Tibial artery (tissue), 4 donors: ENCODE measurements at regions not wholly inside any gene's neighbourhood (a gene's known extent, or its start where the extent isn't known, plus 50 kb on each side); places are given as distances from the start of the nearest gene placed in this dataset.

Experiments
- DNase-seq, 2 donors: peaks; one replicate each; pipeline ENCODE4 v3.0.0-alpha.2; 2019
- H3K27ac ChIP-seq, 2 donors: fragments of 200-600 bp; sonication (generic) in 1 of 2; 1 replicate in 1 of 2; 2 replicates in 1 of 2; pipeline ENCODE4 v1.5.1; 2018 to 2019; ENCODE audit warnings: mild to moderate bottlenecking in 1 of 2
- H3K27me3 ChIP-seq, 2 donors: fragments of 200-600 bp; sonication (generic) in 1 of 2; one replicate each; pipeline versions ENCODE4 v1.5.1 to v1.6.0; 2016 to 2019
- H3K36me3 ChIP-seq, 3 donors: fragments of 200-600 bp; sonication (generic) in 2 of 3; one replicate each; pipeline ENCODE4 v1.5.1; 2016 to 2019; ENCODE audit warnings: mild to moderate bottlenecking in 2 of 3
- H3K4me1 ChIP-seq, 4 donors: fragments of 200-600 bp; sonication (generic) in 2 of 4; 1 replicate in 3 of 4; 2 replicates in 1 of 4; pipeline ENCODE4 v1.5.1; 2016 to 2019
- H3K4me3 ChIP-seq, 2 donors: fragments of 200-600 bp; sonication (generic) in 1 of 2; 1 replicate in 1 of 2; 2 replicates in 1 of 2; pipeline ENCODE4 v1.5.1; 2018 to 2019; ENCODE audit warnings: mild to moderate bottlenecking in 2 of 2
- H3K9me3 ChIP-seq, 3 donors: fragments of 200-600 bp; sonication (generic) in 1 of 3; one replicate each; pipeline ENCODE4 v1.5.1; 2016 to 2019
- CTCF ChIP-seq, 2 experiments: fragments of 200-600 bp in 1 of 2; fragments of 450-650 bp in 1 of 2; IDR thresholded peaks; one replicate each; pipeline ENCODE4 v1.5.1; 2017 to 2019; ENCODE audit warnings: antibody characterized with exemption in 2 of 2, mild to moderate bottlenecking in 1 of 2, moderate library complexity in 1 of 2
- intact Hi-C: fragments of 100-400 bp; cut with DNase I; formaldehyde crosslinking; loops from one replicate; pipeline ENCODE4 v1.15.0; 2023; ENCODE audit warnings: low total_unique reads

- H3K4me3 ChIP-seq: no peak overlapping the region
- intact Hi-C loops: no loop called here
- no peak for DNase-seq
These were observed 140.5 kb upstream of the ASIC2 start for GRCh38 chr17:33433581-33433980.

GRCh38 chr17:33434841-33435240, 141.7 kb upstream of the ASIC2 start:
- H3K4me3 ChIP-seq: no peak overlapping the region

More at GRCh38 chr17:33433581-33433980, 140.5 kb upstream of the ASIC2 start:
- no peaks in the 10 kb centered on the region for H3K4me1 ChIP-seq
- TF ChIP-seq CTCF (IDR thresholded peaks at IDR 0.05): no peak
- no peaks in the 10 kb centered on the region for H3K36me3 ChIP-seq
- no peak overlapping the region for H3K27ac ChIP-seq
- H3K9me3 ChIP-seq: no peaks in the 10 kb centered on the region
- H3K27me3 ChIP-seq: no peaks in the 10 kb centered on the region

DNA sequence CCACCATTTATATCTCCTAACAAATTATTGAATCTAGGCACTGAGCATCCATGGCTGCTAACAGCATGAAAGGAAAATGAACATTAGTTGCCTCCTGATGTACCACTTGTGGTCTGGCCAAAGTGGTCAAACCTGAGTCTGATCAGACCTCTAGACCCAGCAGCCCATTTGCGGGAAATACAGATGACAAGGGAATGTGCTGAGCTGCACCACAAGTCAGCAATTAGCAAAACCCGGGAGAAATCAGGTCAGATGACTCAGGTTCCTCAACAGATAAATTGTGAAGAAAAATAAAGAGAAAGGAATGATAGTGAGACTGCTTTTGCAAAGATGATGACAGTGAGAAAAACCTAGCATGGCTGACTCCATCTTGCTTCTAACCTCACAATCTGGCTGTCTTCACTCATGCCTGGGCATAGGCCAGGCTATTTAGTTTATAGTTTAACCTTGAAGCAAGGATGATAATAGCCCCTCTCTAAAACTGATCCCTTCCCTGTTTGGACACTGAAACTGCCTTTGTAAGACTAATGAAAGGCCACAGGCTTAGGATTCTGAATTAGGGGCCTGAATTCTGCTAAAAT, 142.7 kb upstream of the ASIC2 start:
- intact Hi-C loops: no loop called here
- Histone ChIP-seq H3K4me3 (no peak overlapping the region), H3K9me3 (no peaks in the 10 kb centered on the region), H3K27ac (no peak overlapping the region), H3K27me3 (no peaks in the 10 kb centered on the region), H3K36me3 (no peaks in the 10 kb centered on the region), H3K4me1 (no peaks in the 10 kb centered on the region)
- DNase-seq: no peak
- TF ChIP-seq CTCF (IDR thresholded peaks at IDR 0.05): no peak

More at GRCh38 chr17:33434841-33435240, 141.7 kb upstream of the ASIC2 start:
- H3K9me3 ChIP-seq: no peaks in the 10 kb centered on the region
- H3K27me3 ChIP-seq: no peaks in the 10 kb centered on the region
- no peaks in the 10 kb centered on the region for H3K4me1 ChIP-seq
- no peak for DNase-seq
- TF ChIP-seq CTCF (IDR thresholded peaks at IDR 0.05): no peak
- no peaks in the 10 kb centered on the region for H3K36me3 ChIP-seq
- intact Hi-C loops: no loop called here
- no peak overlapping the region for H3K27ac ChIP-seq

DNA sequence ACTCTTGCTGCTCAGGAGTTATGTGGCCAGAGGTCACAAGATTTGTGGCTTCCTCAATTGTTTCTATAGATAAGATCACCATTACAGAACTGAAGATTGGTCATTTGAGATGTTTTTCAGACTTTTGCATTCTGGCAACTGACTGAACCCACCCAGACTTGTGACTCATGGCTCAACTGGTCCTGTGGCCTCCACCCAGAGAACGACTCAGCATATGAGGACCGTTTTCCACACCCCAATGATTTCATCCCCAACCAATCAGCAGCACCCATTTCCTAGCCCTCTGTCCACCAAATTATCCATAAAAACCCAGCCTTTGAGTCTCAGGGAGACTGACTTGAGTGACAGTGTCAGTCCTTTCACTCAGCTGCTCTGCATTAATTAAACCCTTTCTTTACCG, 143.2 kb upstream of the ASIC2 start:
- Histone ChIP-seq H3K4me1 (no peaks in the 10 kb centered on the region), H3K27me3 (no peaks in the 10 kb centered on the region), H3K9me3 (no peaks in the 10 kb centered on the region), H3K36me3 (no peaks in the 10 kb centered on the region), H3K4me3 (no peak overlapping the region), H3K27ac (no peak overlapping the region)
- TF ChIP-seq CTCF (IDR thresholded peaks at IDR 0.05): no peak
- DNase-seq: no peak
- intact Hi-C loops: no loop called here

GRCh38 chr17:33438139-33438538, 145.0 kb upstream of the ASIC2 start:
- Histone ChIP-seq H3K27ac (no peak overlapping the region), H3K9me3 (no peaks in the 10 kb centered on the region), H3K4me3 (no peak overlapping the region), H3K4me1 (no peaks in the 10 kb centered on the region), H3K36me3 (no peaks in the 10 kb centered on the region), H3K27me3 (no peaks in the 10 kb centered on the region)
- intact Hi-C loops: no loop called here
- TF ChIP-seq CTCF (IDR thresholded peaks at IDR 0.05): no peak
- no peak for DNase-seq

DNA sequence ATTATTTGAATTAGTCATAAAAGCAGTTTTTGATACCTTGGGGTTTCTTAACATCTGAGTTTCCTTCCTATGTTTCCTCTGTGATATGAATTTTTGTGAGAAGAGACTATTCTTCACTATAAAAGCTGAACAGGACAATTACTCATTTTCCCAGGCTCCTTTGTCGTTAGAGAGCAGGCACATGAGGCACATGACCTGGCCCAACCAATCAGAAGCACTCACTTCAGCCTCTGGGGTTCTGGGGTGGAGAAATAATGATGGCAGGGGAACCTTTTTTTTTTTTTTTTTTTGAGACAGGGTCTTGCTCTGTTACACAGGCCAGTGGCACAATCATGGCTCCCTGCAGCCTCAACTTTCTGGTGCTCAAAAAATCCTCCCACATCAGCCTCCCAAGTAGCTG, 145.5 kb upstream of the ASIC2 start:
- TF ChIP-seq CTCF (IDR thresholded peaks at IDR 0.05): no peak
- Histone ChIP-seq H3K27me3 (no peaks in the 10 kb centered on the region), H3K36me3 (no peaks in the 10 kb centered on the region), H3K4me1 (no peaks in the 10 kb centered on the region), H3K9me3 (no peaks in the 10 kb centered on the region), H3K4me3 (no peak overlapping the region), H3K27ac (no peak overlapping the region)
- intact Hi-C loops: no loop called here
- no peak for DNase-seq
